HG02981 (cell line): ENCODE measurements at regions not wholly inside any gene's neighbourhood (a gene's known extent, or its start where the extent isn't known, plus 50 kb on each side); places are given as distances from the start of the nearest gene placed in this dataset.
A peak's percentile ranks its signal among the peaks of the same experiment; 100 is the strongest.

Source experiments
- ATAC-seq: cut with Tn5 transposase; IDR thresholded peaks from one replicate; pipeline ENCODE4 v1.9.1; 2021; ENCODE audit warnings: mild to moderate bottlenecking, moderate library complexity; ENCODE audit not compliant: unreplicated experiment

DNA sequence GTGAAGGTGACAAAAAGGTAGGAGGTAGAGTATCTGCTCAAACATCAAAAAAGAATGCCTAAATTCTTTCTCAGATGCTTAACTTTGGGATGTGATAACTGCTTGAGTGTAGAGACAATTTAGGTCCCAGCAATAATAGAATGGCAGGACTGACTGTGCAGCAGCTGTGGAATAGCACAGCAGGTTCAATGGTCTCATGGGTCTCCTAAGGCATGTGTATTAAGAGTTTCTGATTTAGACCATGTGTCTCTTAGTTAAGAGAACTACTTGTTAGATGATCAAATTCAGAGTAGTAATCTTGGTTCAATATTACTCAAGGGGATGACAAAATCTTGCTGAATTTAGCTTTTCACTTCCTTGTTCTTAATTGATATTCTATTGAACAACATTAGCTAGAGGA, 72.0 kb downstream of the ALX1 start:
- ATAC-seq = no peak

DNA sequence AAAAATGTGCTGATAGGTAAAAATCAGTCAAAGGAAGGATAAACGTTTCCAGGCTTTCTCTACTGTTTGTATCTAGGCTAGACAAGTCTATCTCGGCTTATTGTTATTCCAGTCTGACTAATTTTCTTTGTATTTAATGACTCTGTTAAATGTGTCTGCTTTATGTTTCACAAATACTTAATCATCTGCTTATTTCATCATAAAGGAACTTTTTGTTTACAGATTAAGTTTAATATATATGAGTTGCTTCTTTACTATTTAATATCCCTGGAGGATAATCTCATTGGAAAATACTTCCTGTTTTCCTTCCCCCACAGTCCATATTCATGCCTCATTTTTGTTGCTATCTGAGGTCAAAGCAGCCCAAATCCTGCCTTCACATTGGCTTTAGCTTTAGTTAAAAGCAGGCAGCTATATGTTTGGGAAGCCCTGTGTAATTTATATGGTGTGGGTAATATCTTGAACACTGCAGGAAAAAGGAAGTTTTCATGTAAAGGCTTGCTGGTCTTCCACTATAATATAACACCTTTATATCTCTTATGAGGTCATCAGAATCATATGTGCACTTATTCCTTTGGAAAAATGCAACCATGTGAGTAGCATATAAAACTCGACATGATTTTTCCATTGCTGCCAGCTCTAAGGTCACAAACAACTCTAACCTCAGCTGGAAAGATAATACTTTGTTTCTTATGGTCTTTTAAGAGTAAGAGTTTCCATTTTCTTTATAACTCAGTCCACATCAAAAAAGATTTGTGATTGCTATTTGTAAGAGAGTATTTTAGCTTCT, 76.8 kb downstream of the ALX1 start:
- no peak for ATAC-seq

DNA sequence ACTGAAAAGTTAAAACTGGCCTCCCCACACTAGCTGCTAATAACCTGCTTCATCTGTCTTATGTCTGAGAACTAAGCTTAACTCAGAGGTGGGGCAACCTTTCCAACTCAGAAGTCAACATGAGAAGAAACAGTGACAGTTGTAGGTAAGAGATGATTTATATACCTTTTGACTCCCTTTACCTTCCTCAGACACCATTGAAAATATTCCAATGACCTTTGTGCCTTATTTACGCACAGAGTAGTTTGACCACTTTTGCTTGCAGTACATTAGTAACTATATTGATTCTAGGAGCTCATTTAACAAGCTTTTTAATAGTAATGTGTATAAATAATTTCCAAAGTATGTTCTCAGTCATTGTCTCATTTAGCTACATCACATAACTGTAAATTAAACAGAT, 77.6 kb downstream of the ALX1 start:
- ATAC-seq = no peak

DNA sequence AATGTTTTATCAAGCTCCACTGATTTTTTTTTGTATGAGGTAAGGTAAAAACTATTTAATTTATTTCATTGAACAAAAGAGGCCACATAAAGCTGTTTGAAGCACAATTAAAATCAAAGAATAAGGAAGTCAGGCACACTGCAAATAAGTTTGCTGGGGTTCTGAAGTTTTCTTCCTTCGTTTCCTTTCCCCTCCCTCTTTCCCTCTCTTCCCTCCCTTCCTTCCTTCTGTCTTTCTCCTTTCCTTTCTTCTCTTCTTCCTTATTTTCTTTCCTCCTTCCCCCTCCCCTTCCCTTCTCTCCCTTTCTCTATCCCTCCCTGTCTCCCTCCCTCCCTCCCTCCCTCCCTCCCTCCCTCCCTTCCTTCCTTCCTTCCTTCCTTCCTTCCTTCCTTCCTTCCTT, 78.7 kb downstream of the ALX1 start:
- no peak for ATAC-seq

DNA sequence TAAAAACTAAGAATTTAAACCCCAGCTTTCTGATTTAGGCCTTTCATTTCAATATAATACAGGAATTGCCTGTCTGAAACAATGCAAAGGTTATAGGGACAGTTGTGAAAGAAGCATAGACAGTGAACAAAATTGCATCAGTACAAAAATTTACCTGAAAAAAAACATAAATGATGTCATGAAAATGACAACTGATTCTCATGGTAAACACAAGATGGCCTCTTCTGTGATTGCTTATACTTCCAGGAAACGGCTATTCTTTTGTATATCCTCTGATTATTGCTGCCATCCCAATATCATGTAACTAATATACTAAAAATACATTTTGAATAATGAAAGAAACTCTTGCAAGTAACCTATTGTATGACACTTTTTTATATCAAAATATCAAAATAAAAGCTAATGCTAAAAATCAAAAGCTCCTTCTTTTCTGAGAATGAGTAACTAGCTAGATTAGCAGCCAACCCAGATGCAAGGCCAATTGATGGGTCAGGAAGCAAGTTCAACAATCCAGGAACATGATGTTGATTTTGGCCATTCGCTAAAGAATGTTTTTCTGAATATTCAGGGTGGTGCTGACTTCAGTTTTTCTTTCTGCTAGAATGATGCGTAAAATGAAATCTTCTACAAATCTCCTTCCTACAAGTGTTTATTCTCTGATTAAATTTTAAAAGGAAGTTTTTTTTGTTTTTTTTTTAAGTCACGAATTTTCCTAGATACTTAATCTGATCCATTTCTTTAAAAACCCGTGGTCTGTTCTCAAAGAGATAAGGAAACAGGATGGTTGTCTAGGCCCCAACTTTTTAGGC, 83.6 kb downstream of the ALX1 start:
- ATAC-seq = no peak

DNA sequence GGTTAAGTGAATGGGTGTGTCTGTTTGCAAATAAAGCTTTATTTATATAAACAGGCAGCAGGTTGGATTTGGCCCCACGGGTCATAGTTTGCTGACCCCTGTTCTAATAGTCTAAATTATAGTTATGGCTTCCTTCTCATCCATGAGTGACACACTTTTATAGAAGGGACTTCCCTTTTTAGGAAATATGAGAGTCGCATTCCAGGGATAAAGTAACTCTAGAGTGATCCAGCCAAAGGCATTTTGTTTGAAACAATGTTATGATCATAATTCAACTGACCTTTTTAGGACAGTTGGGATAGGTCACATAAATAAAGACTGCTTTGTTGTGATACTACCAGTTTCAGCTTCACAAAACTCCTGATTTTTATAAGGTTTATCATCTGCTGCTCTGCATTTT, 87.9 kb downstream of the ALX1 start:
- no peak for ATAC-seq

DNA sequence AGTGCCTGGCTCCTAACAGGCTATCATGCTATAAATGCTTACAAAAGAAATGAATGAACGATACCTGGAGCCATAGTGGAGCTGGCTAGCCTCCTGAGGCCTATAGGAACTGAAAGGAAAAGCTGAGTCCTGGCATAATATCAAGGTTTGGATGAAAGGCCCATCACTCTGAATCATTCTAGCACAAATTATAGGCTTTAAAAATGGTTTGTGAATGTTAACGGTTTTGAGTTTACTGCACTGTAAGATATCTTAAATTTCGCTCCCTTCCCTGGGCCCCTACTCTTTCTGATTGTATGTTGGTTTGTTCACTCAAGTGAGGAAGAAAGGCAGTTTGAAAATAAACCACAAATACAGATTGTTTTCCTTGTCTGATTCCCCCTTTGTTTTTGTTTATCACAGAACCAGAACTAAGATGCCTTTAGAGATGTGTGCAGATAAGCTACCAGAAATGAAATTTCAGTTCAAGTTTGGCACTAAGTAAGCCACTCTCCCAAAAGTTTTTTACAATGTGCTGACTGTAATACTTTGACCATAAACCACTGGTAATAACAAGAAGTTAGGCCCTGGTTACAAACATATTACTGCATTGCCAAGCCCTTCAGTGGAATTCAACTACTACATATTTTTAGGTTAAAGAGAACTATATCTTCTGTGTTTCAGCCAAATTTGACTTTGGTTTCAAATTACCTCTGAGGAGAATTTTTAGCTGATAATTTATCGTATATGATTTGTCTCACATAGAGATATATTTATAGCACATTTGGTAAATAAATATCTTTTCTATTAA, 89.5 kb downstream of the ALX1 start:
- no peak for ATAC-seq

DNA sequence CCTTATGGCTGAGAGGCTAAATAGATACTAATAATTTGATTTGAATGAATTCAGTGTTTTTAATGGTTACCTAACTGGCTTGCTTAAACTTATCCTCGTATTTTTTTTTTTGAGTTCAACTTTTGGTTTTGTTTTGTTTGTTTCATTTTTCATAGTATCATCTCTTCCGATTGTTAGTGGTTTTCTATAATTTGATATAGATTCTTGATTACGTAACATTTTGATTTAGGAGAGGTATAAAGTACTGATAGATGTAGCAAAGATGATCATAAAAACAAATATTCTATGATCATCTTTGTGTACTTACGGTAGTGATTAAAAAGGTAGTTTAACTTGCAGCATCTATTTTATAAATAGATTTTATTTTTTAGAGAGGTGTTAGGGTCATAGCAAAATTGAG, 93.0 kb downstream of the ALX1 start:
- ATAC-seq = no peak

DNA sequence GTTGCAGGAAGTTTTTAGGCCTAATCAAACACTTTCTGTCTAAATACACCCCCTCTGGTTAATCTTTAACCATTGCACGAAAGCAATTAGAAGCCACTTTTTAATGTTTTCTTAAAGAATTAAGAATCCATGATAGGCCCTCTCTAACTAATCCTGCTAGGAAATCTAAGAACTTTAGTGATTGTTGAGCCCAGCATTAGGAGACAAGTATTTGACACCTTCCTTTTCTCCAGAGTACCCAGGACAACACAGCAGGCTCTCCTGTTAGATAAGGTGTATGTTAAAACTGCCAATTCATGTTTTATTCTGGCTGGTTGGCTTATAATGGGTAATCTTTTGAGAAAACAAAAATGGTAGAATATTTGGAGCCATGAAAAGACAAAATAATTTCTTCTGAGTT, 95.0 kb downstream of the ALX1 start:
- no peak for ATAC-seq

DNA sequence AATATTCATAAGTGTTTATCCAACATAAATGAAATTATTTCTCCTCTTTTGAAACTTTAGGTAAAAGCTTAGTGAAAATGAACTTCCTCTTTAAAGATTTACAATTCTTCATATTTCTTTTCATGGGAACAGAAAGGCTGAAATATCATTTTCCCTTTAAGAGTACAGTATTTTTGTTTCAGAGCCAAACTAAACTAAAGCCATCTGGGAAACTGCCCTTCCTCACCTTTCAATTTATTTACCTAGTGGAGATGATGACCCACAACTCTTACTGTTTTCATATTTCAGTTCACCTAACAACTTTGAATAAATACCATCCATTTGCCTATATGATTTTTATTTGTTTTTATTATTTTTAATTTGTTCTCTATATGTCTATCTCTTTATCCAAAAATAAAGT, 105.4 kb downstream of the ALX1 start:
- ATAC-seq = no peak

DNA sequence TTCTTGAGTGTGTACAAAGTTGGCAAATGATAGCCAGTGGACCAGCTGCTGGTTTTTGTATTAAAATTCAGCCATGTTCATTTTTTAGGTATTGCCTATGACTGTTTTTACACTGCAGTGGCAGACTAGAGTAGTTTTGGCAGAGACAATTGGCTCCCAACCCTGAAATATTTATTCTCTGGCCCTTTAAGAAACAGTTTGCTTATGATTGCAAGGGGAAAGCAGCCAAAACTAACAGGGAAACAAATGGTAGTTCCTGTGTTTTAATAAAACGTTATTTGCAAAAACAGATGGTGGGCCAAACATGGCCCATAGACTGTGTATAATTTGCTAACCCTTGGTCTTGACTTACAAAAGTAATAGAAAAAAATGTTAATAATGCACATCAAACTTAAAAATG, 110.2 kb downstream of the ALX1 start:
- no peak for ATAC-seq

DNA sequence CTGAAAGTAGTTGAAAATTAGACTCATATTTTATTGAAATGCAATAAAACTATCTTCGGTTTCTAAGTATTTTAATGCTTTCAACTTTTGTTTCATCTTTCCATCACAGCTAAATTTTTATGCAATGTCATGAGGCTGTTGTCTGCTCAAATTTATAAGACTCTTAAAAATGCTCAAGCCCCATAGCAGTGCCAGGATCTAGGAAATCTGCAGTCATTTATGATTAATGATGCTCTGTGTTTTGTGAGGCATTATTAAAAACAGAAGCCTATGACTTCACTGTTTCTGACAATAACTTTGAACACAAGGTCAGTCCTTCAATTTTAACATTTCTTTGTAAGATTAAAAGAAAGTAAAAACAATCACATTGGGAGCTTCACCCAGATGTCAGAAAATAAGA, 112.5 kb downstream of the ALX1 start:
- ATAC-seq = no peak

DNA sequence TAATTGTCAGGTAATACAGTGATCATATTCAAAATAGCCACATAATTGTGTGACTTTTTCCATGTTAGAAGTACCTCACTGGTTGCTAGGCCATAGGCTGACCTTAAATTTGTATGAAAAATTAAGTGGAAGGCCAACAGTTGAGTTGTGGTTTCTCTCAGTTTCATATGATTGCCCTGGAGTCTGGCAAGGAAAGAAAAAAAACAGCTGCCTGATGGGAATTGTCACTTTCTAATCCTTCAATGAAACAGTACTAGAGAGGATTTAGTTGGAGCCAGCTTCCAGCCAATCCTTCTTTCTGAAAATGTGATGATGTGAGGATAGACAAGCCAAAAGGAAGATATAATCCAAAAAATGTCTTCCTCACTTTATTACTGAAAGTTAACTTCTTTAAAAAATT, 113.6 kb downstream of the ALX1 start:
- ATAC-seq = no peak

DNA sequence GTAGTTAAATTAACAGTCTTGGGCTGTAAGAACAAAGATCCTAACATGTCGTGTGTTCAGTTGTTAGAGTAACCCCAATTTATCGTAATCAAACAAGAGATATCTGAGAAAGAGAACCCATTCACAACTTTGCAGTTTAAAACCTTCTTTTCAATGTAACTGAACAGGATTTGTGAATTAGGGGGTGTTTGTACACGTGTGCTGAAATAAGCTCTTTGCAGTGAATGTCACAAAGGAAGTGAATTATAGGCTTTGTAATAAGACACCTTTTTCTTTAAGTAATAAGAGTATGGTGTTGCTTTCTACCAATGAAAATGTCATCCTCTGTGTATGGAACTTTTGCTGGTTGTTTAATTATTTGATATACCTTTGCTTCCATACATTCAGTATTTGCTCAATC, 114.0 kb downstream of the ALX1 start:
- ATAC-seq = no peak

DNA sequence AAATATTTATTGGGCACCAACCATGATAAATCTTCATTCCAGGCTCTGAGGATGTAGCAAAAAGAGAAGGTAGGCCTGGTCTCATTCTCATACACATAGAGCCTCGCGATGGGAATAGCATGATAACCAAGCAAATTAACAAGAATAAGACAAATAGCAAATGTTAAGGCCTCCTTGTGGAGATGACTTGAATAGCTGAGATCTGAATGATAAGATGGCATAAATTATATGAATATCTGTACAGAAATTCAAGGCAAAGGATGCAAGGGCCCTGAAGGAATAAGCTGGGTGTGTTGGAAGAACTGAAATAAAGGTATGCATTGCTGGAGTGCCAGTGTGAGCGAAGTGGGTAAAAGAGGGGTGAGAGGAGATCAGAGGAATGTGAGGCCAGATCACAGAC, 114.8 kb downstream of the ALX1 start:
- no peak for ATAC-seq

DNA sequence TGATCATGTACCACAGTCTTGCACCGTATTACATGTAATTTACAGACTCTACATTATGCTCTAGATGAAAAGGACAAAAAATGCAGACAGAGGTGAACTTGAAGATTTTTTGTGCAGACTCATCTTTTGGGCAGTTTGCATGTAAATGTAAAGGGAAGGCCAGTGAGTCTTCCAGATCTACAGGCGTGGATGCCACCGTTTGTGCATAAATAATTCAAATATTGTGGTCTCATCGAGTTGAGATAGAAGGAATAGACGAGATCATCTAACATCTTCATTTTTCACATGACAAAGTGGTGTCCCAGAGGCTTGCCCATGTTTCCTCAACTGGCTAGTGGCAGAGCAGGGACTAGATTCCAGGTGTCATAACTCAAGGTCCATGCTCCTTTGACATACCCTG, 125.2 kb downstream of the ALX1 start:
- no peak for ATAC-seq

DNA sequence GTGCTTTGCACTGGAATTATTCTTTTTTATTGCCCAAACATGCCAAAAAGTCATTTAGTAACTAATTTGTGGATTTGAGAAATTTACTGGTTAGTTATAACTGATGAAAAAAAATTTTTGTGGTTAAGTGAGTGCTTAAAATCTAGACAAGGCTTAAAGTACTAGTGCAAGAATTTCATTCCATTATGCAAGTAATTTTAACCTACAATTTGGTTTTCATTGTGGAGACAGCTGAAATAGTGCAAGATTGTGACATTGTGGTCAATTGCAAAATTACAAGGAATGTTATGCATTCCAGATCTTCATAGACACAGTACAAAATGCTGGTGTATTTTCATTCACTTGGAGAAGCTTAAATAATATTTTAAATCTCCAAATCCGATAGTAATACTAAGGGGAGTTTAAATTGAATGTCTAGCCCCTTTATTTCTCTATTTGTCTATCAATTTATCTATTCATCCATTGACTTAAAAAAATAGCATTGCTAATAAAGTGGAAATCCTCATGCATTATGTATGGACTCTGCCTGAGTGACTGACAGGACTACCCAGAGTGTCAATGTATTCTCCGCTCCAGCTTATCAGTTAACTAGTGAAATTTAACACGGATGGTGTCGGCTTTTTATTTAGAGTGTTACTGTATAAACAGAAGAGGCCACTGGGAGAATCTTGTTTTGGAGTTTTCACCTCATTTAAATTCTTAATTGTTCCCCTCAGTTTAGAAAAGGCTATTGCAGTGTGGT, 125.9 kb downstream of the ALX1 start:
- no peak for ATAC-seq

DNA sequence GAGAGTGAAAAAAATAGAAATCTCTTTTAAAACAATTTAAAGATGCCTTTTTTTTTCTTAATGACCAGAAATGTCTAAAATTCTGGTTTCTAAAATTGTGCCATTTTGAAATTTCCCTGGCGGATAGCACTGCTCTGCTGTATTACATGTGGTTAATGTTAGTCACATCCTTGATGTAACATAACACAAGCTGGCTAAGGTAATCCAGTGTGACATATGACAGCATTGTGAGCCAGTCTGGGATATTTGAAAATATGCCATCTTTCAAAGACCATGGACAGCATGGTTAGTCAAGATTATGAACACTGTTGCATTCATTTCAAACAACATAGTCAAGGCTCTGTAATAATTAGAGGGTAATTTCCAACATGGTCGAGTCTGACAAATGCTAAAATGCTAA, 133.2 kb downstream of the ALX1 start:
- ATAC-seq = no peak

DNA sequence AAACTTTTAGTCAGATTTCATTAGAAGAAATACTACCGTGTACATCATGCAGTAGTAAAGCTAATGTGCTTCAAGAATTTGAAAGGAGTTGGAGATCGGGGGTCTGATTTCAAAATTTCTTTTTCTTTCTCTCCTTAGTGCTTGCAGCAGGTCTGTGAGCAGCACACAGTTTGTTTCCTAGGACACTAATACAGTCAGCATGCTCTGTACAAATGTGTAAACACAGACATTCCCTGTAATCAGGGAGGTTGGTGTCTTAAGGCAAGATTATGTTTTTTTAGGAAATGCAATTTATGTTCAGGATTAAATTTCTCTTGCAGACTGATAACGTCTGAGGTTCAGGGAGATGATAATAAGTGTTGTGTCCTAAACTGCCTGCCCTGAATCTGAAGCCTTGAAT, 142.7 kb downstream of the ALX1 start:
- ATAC-seq = no peak

DNA sequence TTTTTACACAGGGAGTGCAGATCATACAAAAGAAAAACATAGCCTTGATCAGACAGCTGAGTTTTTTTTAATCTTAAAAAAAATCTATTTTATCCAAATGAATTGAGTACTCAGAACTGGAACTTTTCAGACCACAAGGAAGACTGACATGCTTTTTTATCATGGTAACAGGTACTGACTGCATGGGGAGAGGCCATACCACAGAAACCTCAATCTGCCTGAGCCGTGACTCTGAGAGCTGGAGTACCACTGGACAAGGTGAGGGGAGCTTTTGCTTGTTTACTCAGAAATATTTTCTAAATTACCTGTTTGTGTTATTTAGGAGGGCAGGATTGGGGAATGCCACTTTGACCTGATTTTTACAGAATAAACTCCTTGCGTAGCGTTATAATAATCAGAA, 143.9 kb downstream of the ALX1 start:
- ATAC-seq = peak; percentile 65
